Left lung (tissue), 4 donors: ENCODE measurements at regions not wholly inside any gene's neighbourhood (a gene's known extent, or its start where the extent isn't known, plus 50 kb on each side); places are given as distances from the start of the nearest gene placed in this dataset.

Experiments
- ATAC-seq: fragments of 200-7000 bp; cut with Tn5 transposase; one replicate; pipeline ENCODE4 v1.9.1; 2020; ENCODE audit warnings: moderate library complexity
- DNase-seq, 4 donors: peaks; one replicate each; pipeline ENCODE4 v3.0.0-alpha.2; 2013 to 2020
- H3K27ac ChIP-seq, 2 donors: fragments of 200-600 bp; sonication (generic) in 1 of 2; one replicate each; pipeline versions ENCODE4 v1.5.0 to v1.8.0; 2020 to 2021
- H3K27me3 ChIP-seq, 2 donors: fragments of 200-600 bp; sonication (generic) in 1 of 2; one replicate each; pipeline versions ENCODE4 v1.5.0 to v1.8.0; 2020 to 2021
- H3K36me3 ChIP-seq, 2 donors: fragments of 200-600 bp; sonication (generic) in 1 of 2; one replicate each; pipeline versions ENCODE4 v1.5.0 to v1.8.0; 2020 to 2021
- H3K4me1 ChIP-seq, 2 donors: fragments of 200-600 bp; one replicate each; pipeline ENCODE4 v1.8.0; 2021
- H3K4me3 ChIP-seq, 2 donors: fragments of 200-600 bp; sonication (generic) in 1 of 2; one replicate each; pipeline versions ENCODE4 v1.5.0 to v1.8.0; 2020 to 2021; ENCODE audit warnings: mild to moderate bottlenecking in 1 of 2
- H3K9me3 ChIP-seq, 2 donors: fragments of 200-600 bp; sonication (generic) in 1 of 2; one replicate each; pipeline versions ENCODE4 v1.5.0 to v1.8.0; 2020 to 2021
- CTCF ChIP-seq, 2 donors: fragments of 200-600 bp; sonication (generic) in 1 of 2; IDR thresholded peaks; one replicate each; pipeline versions ENCODE4 v1.5.0 to v1.8.0; 2021; ENCODE audit warnings: antibody characterized with exemption in 2 of 2
- intact Hi-C, 2 donors: fragments of 100-400 bp; cut with DNase I; formaldehyde crosslinking; loops; one replicate each; pipeline versions ENCODE4 v1.11.2 to v1.14.2; 2022
- donor health status: DM: no; HTN: yes; CAD: no.
- donor health status: DM: no; HTN: no; CAD: no.

DNA sequence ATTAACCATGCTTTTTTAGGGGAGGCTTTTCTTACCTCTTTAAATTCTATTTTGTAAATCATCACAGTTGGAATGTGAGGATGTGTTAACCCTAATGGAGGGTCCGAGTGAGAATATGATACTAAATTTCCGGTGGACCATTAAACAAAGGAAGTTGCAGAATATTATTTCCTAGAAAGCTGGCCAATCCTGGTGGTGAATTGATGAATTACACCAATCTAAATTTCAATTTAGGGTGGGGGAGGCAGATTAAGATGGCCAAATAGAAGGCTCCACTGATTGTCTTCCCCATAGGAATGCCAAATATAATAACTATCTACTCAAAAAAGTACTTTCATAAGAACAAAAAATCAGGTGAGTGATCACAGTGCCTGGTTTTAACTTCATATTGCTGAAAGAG is 1045.6 kb downstream of the GLUD2 start:
- intact Hi-C loops: no loop called here
- DNase-seq (no peak), ATAC-seq (no peak)
- Histone ChIP-seq H3K4me3 (no peak overlapping the region), H3K36me3 (no peaks in the 10 kb centered on the region), H3K4me1 (no peaks in the 10 kb centered on the region), H3K27ac (no peak overlapping the region), H3K9me3 (peaks cover 0 to under 1% of the 10 kb centered on the region in 2 donors), H3K27me3 (no peaks in the 10 kb centered on the region)
- TF ChIP-seq CTCF (IDR thresholded peaks at IDR 0.05): no peak

DNA sequence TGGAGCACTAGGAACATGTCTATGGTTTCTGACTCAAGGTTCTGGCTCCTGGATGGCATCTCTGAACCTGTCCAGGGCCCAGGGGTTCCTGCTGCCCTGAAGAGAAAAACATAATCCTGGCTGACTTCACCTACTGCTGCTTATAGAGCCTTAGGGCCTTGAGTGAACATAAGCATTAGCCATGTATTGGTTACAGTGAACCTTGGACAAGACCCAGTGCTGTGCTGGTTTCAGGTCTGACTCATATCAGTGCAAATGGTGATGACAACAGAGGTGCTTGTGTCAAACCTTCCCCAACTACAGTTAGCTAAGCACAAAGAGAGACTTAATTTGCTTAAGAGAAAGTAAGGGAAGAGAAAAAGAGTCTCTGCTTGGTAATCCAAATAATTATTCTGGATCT is 1047.2 kb downstream of the GLUD2 start:
- DNase-seq: no peak
- Histone ChIP-seq H3K27ac (no peak overlapping the region), H3K36me3 (no peaks in the 10 kb centered on the region), H3K9me3 (peaks cover 0 to 2% of the 10 kb centered on the region in 2 donors), H3K4me3 (no peak overlapping the region), H3K27me3 (no peaks in the 10 kb centered on the region), H3K4me1 (no peaks in the 10 kb centered on the region)
- no peak for TF ChIP-seq CTCF (IDR thresholded peaks at IDR 0.05)
- no peak for ATAC-seq
- intact Hi-C loops: no loop called here

- Histone ChIP-seq H3K4me3 (no peak overlapping the region), H3K27me3 (no peaks in the 10 kb centered on the region), H3K27ac (no peak overlapping the region), H3K36me3 (no peaks in the 10 kb centered on the region), H3K9me3 (no peaks in the 10 kb centered on the region), H3K4me1 (no peaks in the 10 kb centered on the region)
- ATAC-seq (no peak), DNase-seq (no peak)
- intact Hi-C loops: no loop called here
- TF ChIP-seq CTCF (IDR thresholded peaks at IDR 0.05): no peak
Measured at GRCh38 chrX:122113376-122113775, 1066.0 kb downstream of the GLUD2 start.

DNA sequence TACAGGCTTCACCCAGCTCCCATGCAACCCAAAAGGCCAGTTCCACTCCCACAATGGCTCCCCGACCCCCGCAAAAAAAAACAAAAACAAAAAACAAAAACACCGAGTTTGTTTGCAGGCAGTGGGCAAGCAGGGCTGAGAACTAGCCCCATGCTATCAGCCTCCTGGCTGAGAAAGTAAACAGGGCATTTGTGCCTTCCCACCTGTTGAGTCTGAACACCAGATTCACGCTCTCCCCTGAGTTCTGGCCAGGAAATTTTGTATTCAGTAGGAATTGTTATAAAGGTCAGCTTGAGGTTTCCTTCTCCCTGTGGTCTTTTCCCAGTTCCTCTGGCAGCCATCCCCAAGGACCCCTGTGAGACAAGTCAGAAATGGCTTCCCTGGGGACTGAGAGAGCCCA is 1066.5 kb downstream of the GLUD2 start:
- Histone ChIP-seq H3K27me3 (no peaks in the 10 kb centered on the region), H3K4me1 (no peaks in the 10 kb centered on the region), H3K27ac (no peak overlapping the region), H3K4me3 (no peak overlapping the region), H3K9me3 (no peaks in the 10 kb centered on the region), H3K36me3 (no peaks in the 10 kb centered on the region)
- TF ChIP-seq CTCF (IDR thresholded peaks at IDR 0.05): no peak
- intact Hi-C loops: no loop called here
- ATAC-seq: no peak
- no peak for DNase-seq

DNA sequence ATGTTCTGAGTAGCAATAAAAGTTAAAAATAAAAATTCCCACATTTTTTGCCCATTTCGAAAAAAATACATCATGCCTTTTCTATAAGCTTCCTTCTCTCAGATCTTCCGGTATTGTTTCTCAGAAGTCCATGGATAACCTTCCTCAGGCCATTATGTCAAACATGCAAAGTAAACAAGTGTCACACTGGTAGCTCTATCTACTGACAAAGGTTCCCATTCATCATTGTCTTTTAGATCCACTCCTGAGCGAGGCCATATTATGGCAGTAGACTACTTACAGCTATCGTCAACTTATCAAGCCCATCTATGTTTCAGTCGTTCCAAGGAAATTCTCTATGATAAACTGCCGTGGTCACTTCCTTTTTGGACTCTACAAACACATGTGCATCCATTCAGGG is 1068.2 kb downstream of the GLUD2 start:
- Histone ChIP-seq H3K27me3 (no peaks in the 10 kb centered on the region), H3K27ac (no peak overlapping the region), H3K4me3 (no peak overlapping the region), H3K9me3 (no peaks in the 10 kb centered on the region), H3K4me1 (no peaks in the 10 kb centered on the region), H3K36me3 (no peaks in the 10 kb centered on the region)
- no peak for DNase-seq
- TF ChIP-seq CTCF (IDR thresholded peaks at IDR 0.05): no peak
- no peak for ATAC-seq
- intact Hi-C loops: no loop called here
